WTC11 (cell line): ENCODE measurements at regions not wholly inside any gene's neighbourhood (a gene's known extent, or its start where the extent isn't known, plus 50 kb on each side); places are given as distances from the start of the nearest gene placed in this dataset.

Experiments
- ATAC-seq: fragments of 200-7000 bp; cut with Tn5 transposase; 2 replicates; pipeline ENCODE4 v1.10.0; 2021; ENCODE audit warnings: mild to moderate bottlenecking, moderate library complexity
- CTCF ChIA-PET: fragments of 300-600 bp; sonication (Branson Sonifier 250); formaldehyde crosslinking; loops from one replicate; lab custom pipeline; 2021; ENCODE audit warnings: antibody characterized with exemption; lab: Charles Lee
- POLR2A ChIA-PET: fragments of 350-600 bp; sonication (Branson Sonifier 250); formaldehyde crosslinking; loops from one replicate; lab custom pipeline; 2021; ENCODE audit warnings: antibody characterized with exemption; lab: Charles Lee
- DNase-seq: peaks from one replicate; pipeline ENCODE4 v3.0.0; 2021; ENCODE audit warnings: low spot score
- H3K27ac Mint-ChIP-seq: 2 replicates; pipeline ENCODE4 v1.8.0; 2021; ENCODE audit warnings: mixed read lengths
- H3K27me3 Mint-ChIP-seq: 2 replicates; pipeline ENCODE4 v1.8.0; 2021; ENCODE audit warnings: low read depth, mild to moderate bottlenecking, moderate library complexity, mixed read lengths
- H3K36me3 Mint-ChIP-seq: 2 replicates; pipeline ENCODE4 v1.8.0; 2021; ENCODE audit warnings: mixed read lengths
- H3K4me1 Mint-ChIP-seq: 2 replicates; pipeline ENCODE4 v1.8.0; 2022; ENCODE audit warnings: mixed read lengths
- H3K4me3 Mint-ChIP-seq: 2 replicates; pipeline ENCODE4 v1.8.0; 2021; ENCODE audit warnings: mild to moderate bottlenecking, moderate library complexity, mixed read lengths
- H3K9me3 Mint-ChIP-seq: 2 replicates; pipeline ENCODE4 v1.8.0; 2021; ENCODE audit warnings: mixed read lengths
- EMX1 ChIP-seq: fragments of 250-450 bp; sonication (Bioruptor Pico); IDR thresholded peaks from 2 replicates; pipeline ENCODE4 v1.8.0; 2021; ENCODE audit warnings: mild to moderate bottlenecking
- GABPB1 ChIP-seq: sonication (generic); formaldehyde crosslinking; IDR thresholded peaks from 2 replicates; pipeline ENCODE4 v1.8.1; 2023; ENCODE audit warnings: mild to moderate bottlenecking, missing genetic modification reagents
- IRF2 ChIP-seq: sonication (generic); formaldehyde crosslinking; IDR thresholded peaks from 2 replicates; pipeline ENCODE4 v1.8.0; 2022; ENCODE audit warnings: low read depth, missing genetic modification reagents, borderline replicate concordance
- KAT7 ChIP-seq: sonication (generic); formaldehyde crosslinking; IDR thresholded peaks from 2 replicates; pipeline ENCODE4 v1.8.1; 2023; ENCODE audit warnings: missing genetic modification reagents, mild to moderate bottlenecking, borderline replicate concordance
- NFATC4 ChIP-seq: fragments of 250-450 bp; sonication (Bioruptor Pico); IDR thresholded peaks from 2 replicates; pipeline ENCODE4 v1.9.0; 2021; ENCODE audit warnings: mild to moderate bottlenecking
- PRRX2 ChIP-seq: fragments of 250-450 bp; sonication (Bioruptor Pico); IDR thresholded peaks from 2 replicates; pipeline ENCODE4 v1.8.0; 2021; ENCODE audit warnings: mild to moderate bottlenecking
- SP1 ChIP-seq: sonication (generic); formaldehyde crosslinking; conservative IDR thresholded peaks from 2 replicates; pipeline ENCODE4 v1.8.1; 2022; ENCODE audit warnings: missing genetic modification reagents
- TP53 ChIP-seq: sonication (generic); formaldehyde crosslinking; IDR thresholded peaks from 2 replicates; pipeline ENCODE4 v1.8.1; 2023; ENCODE audit warnings: mild to moderate bottlenecking, missing genetic modification reagents
- ZNF138 ChIP-seq: sonication (generic); formaldehyde crosslinking; conservative IDR thresholded peaks from 2 replicates; pipeline ENCODE4 v1.8.1; 2022; ENCODE audit warnings: mild to moderate bottlenecking, moderate library complexity, missing genetic modification reagents
- ZNF232 ChIP-seq: sonication (generic); formaldehyde crosslinking; IDR thresholded peaks from 2 replicates; pipeline ENCODE4 v1.8.0; 2022; ENCODE audit warnings: mild to moderate bottlenecking, missing genetic modification reagents
- ZNF396 ChIP-seq: fragments of 250-450 bp; sonication (Bioruptor Pico); IDR thresholded peaks from 2 replicates; pipeline ENCODE4 v1.8.0; 2021; ENCODE audit warnings: mild to moderate bottlenecking, moderate library complexity, borderline replicate concordance
- ZNF423 ChIP-seq: fragments of 250-450 bp; sonication (Bioruptor Pico); IDR thresholded peaks from 2 replicates; pipeline ENCODE4 v2.1.2; 2022; ENCODE audit warnings: mild to moderate bottlenecking, moderate library complexity
- ZNF671 ChIP-seq: fragments of 250-450 bp; sonication (Bioruptor Pico); IDR thresholded peaks from 2 replicates; pipeline ENCODE4 v1.8.0; 2021; ENCODE audit warnings: mild to moderate bottlenecking
- TF ChIP-seq, protein P1 (sequence below): fragments of 250-450 bp; sonication (Bioruptor Pico); IDR thresholded peaks from 2 replicates; pipeline ENCODE4 v1.9.0; 2021; ENCODE audit warnings: mild to moderate bottlenecking
- TF ChIP-seq, protein P2 (sequence below): sonication (generic); formaldehyde crosslinking; IDR thresholded peaks from 2 replicates; pipeline ENCODE4 v1.8.1; 2023; ENCODE audit warnings: mild to moderate bottlenecking, missing genetic modification reagents, moderate library complexity
- TF ChIP-seq, protein P3 (sequence below): sonication (generic); formaldehyde crosslinking; IDR thresholded peaks from 2 replicates; pipeline ENCODE4 v1.8.1; 2022; ENCODE audit warnings: missing genetic modification reagents, borderline replicate concordance
- TF ChIP-seq, protein P4 (sequence below): fragments of 250-450 bp; sonication (Bioruptor Pico); conservative IDR thresholded peaks from 2 replicates; pipeline ENCODE4 v1.9.0; 2021; ENCODE audit warnings: mild to moderate bottlenecking
- TF ChIP-seq, protein P5 (sequence below): sonication (generic); formaldehyde crosslinking; IDR thresholded peaks from 2 replicates; pipeline ENCODE4 v1.8.0; 2022; ENCODE audit warnings: mild to moderate bottlenecking, missing genetic modification reagents

DNA sequence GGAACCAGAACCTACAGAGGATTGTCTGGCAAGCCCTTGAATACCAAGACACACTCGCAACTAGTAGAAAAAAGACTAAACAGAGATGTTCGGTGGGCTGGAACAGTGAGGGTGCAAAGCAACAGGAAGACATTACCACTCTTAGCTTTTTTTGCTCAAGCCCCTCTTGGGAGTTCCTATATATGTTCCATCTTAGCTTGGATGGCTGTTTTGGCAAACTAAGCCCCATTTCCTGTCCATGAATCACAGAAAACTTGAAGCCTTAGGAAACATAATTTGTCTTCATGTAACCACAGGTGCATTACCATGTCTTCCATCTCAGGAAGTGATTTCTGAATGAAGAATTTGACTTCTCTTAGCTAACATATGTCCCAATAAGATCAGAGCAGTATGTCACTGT, 446.3 kb downstream of the OLFM4 start:
- DNase-seq (no peak), ATAC-seq (no peak)
- no peaks in the 10 kb centered on the region for H3K27me3 Mint-ChIP-seq
- no peak overlapping the region for H3K27ac Mint-ChIP-seq
- H3K9me3 Mint-ChIP-seq, result peaks cover under 1% of the 10 kb centered on the region; the same call in 1 of the 2 replicates
- no peaks in the 10 kb centered on the region for H3K4me1 Mint-ChIP-seq
- no peaks in the 10 kb centered on the region for H3K36me3 Mint-ChIP-seq
- POLR2A ChIA-PET, result no interaction called here
- TF ChIP-seq IRF2 (CRISPR knock-in tag) (no peak), KAT7 (CRISPR knock-in tag) (no peak), ZNF423 (CRISPR knock-in tag) (no peak), ZNF396 (CRISPR knock-in tag) (no peak), PRRX2 (CRISPR knock-in tag) (no peak)
- TF ChIP-seq, protein P1, sequence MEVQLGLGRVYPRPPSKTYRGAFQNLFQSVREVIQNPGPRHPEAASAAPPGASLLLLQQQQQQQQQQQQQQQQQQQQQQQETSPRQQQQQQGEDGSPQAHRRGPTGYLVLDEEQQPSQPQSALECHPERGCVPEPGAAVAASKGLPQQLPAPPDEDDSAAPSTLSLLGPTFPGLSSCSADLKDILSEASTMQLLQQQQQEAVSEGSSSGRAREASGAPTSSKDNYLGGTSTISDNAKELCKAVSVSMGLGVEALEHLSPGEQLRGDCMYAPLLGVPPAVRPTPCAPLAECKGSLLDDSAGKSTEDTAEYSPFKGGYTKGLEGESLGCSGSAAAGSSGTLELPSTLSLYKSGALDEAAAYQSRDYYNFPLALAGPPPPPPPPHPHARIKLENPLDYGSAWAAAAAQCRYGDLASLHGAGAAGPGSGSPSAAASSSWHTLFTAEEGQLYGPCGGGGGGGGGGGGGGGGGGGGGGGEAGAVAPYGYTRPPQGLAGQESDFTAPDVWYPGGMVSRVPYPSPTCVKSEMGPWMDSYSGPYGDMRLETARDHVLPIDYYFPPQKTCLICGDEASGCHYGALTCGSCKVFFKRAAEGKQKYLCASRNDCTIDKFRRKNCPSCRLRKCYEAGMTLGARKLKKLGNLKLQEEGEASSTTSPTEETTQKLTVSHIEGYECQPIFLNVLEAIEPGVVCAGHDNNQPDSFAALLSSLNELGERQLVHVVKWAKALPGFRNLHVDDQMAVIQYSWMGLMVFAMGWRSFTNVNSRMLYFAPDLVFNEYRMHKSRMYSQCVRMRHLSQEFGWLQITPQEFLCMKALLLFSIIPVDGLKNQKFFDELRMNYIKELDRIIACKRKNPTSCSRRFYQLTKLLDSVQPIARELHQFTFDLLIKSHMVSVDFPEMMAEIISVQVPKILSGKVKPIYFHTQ (CRISPR knock-in tag), result no peak
- H3K4me3 Mint-ChIP-seq, result no peak overlapping the region
- CTCF ChIA-PET, result interaction anchor here (0.8 kb wide), 1 partner anchor 224 kb away, joined by 3 read pairs; no protein-coding TSS in a partner anchor

DNA sequence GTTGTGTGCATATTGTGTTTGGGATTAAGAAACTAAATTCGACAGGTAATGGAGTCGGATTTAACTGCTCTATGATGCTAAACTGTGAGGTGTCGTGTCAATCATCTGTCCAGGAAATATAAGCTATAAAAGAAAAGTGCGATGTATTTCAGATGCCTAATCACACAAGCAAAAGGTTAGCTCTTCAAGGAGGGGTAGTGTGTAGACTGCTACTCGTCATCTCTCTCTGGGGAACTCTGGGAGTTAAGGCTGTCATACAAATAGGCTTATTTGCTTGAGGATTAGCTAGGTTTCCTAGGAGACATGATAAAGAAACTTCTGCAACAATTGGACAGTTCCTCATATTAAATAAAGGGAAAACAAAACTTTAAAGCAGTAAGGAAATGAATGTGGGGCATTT, 462.1 kb downstream of the OLFM4 start:
- Mint-ChIP-seq H3K9me3 (no peaks in the 10 kb centered on the region), H3K4me1 (no peaks in the 10 kb centered on the region), H3K27ac (no peak overlapping the region), H3K27me3 (no peaks in the 10 kb centered on the region; the same call in 1 of the 2 replicates), H3K4me3 (no peak overlapping the region)
- ATAC-seq, result no peak
- no peak for DNase-seq
- CTCF ChIA-PET, result no interaction called here
- TF ChIP-seq, protein P2, sequence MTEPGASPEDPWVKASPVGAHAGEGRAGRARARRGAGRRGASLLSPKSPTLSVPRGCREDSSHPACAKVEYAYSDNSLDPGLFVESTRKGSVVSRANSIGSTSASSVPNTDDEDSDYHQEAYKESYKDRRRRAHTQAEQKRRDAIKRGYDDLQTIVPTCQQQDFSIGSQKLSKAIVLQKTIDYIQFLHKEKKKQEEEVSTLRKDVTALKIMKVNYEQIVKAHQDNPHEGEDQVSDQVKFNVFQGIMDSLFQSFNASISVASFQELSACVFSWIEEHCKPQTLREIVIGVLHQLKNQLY (CRISPR knock-in tag), result no peak
- TF ChIP-seq TP53 (CRISPR knock-in tag) (no peak), EMX1 (CRISPR knock-in tag) (no peak), ZNF232 (no peak), NFATC4 (CRISPR knock-in tag) (no peak), SP1 (CRISPR knock-in tag) (no peak), ZNF671 (no peak), ZNF138 (CRISPR knock-in tag) (no peak), GABPB1 (CRISPR knock-in tag) (no peak)
- TF ChIP-seq, protein P3, sequence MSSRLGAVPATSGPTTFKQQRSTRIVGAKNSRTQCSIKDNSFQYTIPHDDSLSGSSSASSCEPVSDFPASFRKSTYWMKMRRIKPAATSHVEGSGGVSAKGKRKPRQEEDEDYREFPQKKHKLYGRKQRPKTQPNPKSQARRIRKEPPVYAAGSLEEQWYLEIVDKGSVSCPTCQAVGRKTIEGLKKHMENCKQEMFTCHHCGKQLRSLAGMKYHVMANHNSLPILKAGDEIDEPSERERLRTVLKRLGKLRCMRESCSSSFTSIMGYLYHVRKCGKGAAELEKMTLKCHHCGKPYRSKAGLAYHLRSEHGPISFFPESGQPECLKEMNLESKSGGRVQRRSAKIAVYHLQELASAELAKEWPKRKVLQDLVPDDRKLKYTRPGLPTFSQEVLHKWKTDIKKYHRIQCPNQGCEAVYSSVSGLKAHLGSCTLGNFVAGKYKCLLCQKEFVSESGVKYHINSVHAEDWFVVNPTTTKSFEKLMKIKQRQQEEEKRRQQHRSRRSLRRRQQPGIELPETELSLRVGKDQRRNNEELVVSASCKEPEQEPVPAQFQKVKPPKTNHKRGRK (CRISPR knock-in tag), result no peak
- TF ChIP-seq, protein P4, sequence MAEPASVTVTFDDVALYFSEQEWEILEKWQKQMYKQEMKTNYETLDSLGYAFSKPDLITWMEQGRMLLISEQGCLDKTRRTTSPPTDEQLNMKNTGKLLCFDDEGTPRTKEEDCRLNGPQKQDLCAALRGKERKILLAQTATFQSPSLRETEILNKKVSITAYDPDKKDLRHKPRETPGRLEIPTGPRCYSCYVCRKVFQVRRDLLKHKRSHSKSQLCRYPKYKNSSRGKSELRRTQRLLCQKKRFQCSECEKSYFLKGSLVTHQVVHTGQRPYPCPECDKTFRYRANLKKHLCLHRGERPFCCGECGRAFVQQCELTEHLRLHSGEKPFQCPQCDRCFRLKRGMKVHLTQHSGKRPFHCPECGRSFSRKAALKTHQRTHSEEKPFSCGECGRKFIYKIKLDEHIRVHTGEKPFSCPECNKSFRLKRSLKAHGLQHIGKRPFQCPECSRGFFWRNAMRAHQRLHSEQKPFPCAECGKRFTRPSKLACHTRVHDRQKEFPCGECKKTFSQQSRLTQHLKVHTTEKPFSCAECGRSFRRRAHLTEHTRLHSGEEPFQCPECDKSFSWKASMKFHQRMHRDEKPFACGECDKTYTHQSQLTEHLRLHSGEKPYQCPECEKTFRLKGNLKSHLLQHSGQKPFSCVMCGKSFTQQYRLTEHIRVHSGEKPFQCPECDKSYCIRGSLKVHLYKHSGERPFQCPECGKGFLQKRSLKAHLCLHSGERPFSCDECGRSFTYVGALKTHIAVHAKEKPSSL (CRISPR knock-in tag), result no peak
- TF ChIP-seq, protein P5, sequence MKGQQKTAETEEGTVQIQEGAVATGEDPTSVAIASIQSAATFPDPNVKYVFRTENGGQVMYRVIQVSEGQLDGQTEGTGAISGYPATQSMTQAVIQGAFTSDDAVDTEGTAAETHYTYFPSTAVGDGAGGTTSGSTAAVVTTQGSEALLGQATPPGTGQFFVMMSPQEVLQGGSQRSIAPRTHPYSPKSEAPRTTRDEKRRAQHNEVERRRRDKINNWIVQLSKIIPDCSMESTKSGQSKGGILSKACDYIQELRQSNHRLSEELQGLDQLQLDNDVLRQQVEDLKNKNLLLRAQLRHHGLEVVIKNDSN (CRISPR knock-in tag), result no peak
- TF ChIP-seq, all 79 proteins: peak for 0
- no peaks in the 10 kb centered on the region for H3K36me3 Mint-ChIP-seq
- POLR2A ChIA-PET, result no interaction called here
